ENCODE measurements at regions not wholly inside any gene's neighbourhood (a gene's known extent, or its start where the extent isn't known, plus 50 kb on each side); places are given as distances from the start of the nearest gene placed in this dataset.
"Not testable (repeated sequence)": the region's sequence is repeated elsewhere in the genome, so short reads cannot be mapped to it uniquely, and the experiment has no call there.

- DNase-seq: not testable (repeated sequence)
These were observed 345.5 kb downstream of the GPD2 start for GRCh38 chr2:156781677-156782076.

- DNase-seq: no peak
These were observed 348.0 kb downstream of the GPD2 start for GRCh38 chr2:156784020-156784701.

- DNase-seq: no peak
These were observed 351.3 kb downstream of the GPD2 start for GRCh38 chr2:156787517-156787916.

- no peak for DNase-seq
These were observed 354.3 kb downstream of the GPD2 start for GRCh38 chr2:156790343-156791037.

GRCh38 chr2:156792242-156792840, 356.2 kb downstream of the GPD2 start:
- no peak for DNase-seq

GRCh38 chr2:156797832-156798231, 361.7 kb downstream of the GPD2 start:
- peak; percentile 62 for DNase-seq

- no peak for DNase-seq
These were observed 364.0 kb downstream of the GPD2 start for GRCh38 chr2:156800065-156800653.

- DNase-seq: no peak
These were observed 364.7 kb downstream of the GPD2 start for GRCh38 chr2:156800781-156801361.

- DNase-seq: no peak
These were observed 367.1 kb downstream of the GPD2 start for GRCh38 chr2:156803243-156803642.

GRCh38 chr2:156803967-156804366, 367.8 kb downstream of the GPD2 start:
- DNase-seq: no peak

- no peak for DNase-seq
These were observed 373.9 kb downstream of the GPD2 start for GRCh38 chr2:156810094-156810493.

- no peak for DNase-seq
These were observed 376.3 kb downstream of the GPD2 start for GRCh38 chr2:156812496-156812895.

GRCh38 chr2:156817430-156817829, 381.3 kb downstream of the GPD2 start:
- no peak for DNase-seq

- no peak for DNase-seq
These were observed 382.0 kb downstream of the GPD2 start for GRCh38 chr2:156818221-156818620.

- no peak for DNase-seq
These were observed 382.8 kb downstream of the GPD2 start for GRCh38 chr2:156818944-156819343.

GRCh38 chr2:156826341-156826933, 390.3 kb downstream of the GPD2 start:
- no peak for DNase-seq

- DNase-seq: no peak
These were observed 398.3 kb downstream of the GPD2 start for GRCh38 chr2:156834431-156834830.

GRCh38 chr2:156837635-156838370, 401.6 kb downstream of the GPD2 start:
- no peak for DNase-seq

- no peak for DNase-seq
These were observed 405.1 kb downstream of the GPD2 start for GRCh38 chr2:156841321-156841720.

- DNase-seq: no peak
These were observed 409.8 kb downstream of the GPD2 start for GRCh38 chr2:156845806-156846558.

- DNase-seq: no peak
These were observed 405.3 kb upstream of the GALNT5 start for GRCh38 chr2:156852210-156852609.

- no peak for DNase-seq
These were observed 404.8 kb upstream of the GALNT5 start for GRCh38 chr2:156852681-156853080.

All from hematopoietic multipotent progenitor cell treated with erythropoietin and hydrocortisone succinate and interleukin-3 and kit ligand, for 8 days (in vitro differentiated cells).